ENCODE measurements at regions not wholly inside any gene's neighbourhood (a gene's known extent, or its start where the extent isn't known, plus 50 kb on each side); places are given as distances from the start of the nearest gene placed in this dataset.

- TF ChIP-seq CTCF (IDR thresholded peaks at IDR 0.05) (no peak), EZH2 (IDR thresholded peaks at IDR 0.05) (no peak)
Measured at GRCh38 chr15:70250208-70251201, 152.8 kb upstream of the TLE3 start.
